ENCODE measurements at regions not wholly inside any gene's neighbourhood (a gene's known extent, or its start where the extent isn't known, plus 50 kb on each side); places are given as distances from the start of the nearest gene placed in this dataset.

DNA sequence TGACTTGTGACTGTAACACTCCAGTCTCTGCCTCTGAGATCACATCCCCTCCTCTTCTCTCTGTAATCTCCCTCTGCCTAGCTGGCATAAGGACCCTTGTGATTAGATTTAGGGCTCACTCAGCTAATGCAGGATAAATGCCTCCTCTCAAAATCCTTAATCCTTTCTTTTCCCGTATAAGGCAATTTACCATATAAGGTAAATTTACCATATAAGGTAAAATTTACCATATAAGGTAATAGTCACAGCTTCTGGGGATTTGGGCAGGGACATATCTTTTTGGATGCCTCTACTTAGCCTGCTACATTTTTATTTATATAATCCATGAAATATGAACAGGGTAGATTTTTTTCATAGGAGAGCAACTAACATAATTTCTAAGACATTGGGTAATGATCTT lies 318.0 kb upstream of the PUM3 start:
- no peak for DNase-seq
- in situ Hi-C loops (cut with MboI; ENCODE audit: low pct_unique_long_range_greater_than_20kb, low sequenced_read_pairs), result no loop called here

GRCh38 chr9:3157011-3157410 lies 313.1 kb upstream of the PUM3 start:
- in situ Hi-C loops (cut with MboI; ENCODE audit: low pct_unique_long_range_greater_than_20kb, low sequenced_read_pairs), result no loop called here
- DNase-seq, result no peak

DNA sequence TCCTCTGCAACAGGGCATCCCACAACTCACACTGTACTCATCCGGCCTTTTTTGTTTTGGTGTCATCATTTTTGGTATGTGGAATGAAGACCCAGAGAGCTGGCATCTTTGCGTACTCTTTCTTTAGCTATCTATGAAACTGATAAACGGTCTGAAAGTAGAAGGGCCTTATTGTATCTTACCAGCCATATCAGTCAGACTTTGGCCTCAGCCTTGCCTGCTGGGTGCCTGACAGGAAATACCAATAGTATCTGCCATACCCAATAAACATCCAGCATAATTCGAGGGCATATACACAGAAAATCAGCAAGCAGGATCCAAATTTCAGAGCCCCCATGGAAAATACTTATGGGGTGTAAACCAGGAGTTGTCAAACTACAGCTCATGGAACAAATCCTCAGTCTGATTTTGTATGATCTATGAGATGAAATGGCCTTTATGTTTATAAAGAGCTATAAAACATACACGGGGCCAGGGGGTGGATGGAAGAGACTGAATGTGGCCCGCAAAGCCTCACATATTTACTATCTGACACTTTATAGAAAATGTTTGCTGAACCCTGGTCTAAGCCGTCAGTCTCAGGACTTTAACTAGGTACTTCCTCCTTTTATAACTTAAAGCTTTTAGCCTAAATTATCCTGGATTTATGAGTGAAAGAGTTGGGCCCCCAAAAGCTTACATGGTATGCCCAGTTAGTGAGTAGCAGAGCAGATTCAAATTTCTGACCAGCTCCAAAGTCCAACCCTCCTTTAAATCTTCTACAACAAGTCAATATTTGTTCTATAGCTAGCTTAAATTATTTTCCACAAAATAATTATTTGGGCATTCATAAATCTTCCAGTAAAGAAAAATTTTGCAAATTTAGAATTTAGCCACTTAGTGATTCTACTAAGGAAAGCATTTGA lies 308.0 kb upstream of the PUM3 start:
- in situ Hi-C loops (cut with MboI; ENCODE audit: low pct_unique_long_range_greater_than_20kb, low sequenced_read_pairs), result no loop called here
- no peak for DNase-seq

- in situ Hi-C loops (cut with MboI; ENCODE audit: low pct_unique_long_range_greater_than_20kb, low sequenced_read_pairs), result no loop called here
- DNase-seq, result no peak
These were observed 306.2 kb upstream of the PUM3 start for GRCh38 chr9:3150074-3150473.

DNA sequence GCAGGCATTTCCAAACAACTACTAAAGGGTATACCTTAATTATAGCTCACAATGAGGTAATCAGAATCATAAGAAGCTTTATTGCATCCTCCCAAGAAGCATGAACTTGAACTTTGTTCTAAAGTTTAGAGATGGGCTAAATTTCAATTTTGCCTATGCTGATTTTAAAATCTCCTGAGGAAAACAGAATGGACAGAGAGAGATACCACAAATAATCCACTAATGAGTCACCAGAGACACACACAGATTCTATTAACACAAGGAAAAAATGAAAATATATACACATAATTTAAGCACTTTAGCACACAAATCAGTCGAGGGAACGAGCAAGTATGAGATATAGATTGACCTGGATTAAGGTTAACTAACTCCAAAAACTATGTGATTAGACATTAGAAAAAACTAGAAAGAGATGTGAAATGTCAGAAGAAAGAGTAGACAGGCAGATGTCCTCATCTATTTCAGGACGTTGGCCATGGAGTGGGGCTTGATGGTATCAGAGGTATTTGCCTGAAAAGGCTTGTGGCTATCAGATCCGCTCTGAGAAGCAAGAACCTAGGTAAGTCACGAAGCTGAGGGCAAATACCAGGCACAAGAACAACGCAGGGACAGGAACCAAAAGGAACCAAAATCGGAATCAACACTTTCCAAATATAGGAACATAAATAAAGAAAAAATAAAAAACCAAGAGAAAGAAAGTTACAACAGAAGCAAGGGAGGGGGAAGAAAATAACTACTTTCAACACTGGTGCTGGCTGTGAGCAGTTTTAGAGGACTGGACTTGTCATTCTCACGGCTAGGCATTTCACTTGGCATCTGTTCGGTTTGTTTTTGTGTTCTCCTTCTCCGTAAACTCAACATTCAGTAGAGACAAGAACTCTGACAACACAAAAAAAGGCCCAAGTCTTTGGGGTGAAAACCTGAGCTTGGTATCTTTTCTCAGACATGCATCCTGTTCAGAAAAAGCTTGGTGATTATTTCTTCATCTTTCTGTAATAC lies 294.6 kb upstream of the PUM3 start:
- no peak for DNase-seq
- in situ Hi-C loops (cut with MboI; ENCODE audit: low pct_unique_long_range_greater_than_20kb, low sequenced_read_pairs), result no loop called here

GRCh38 chr9:3137347-3137695 lies 293.4 kb upstream of the PUM3 start:
- in situ Hi-C loops (cut with MboI; ENCODE audit: low pct_unique_long_range_greater_than_20kb, low sequenced_read_pairs), result no loop called here
- DNase-seq, result no peak

DNA sequence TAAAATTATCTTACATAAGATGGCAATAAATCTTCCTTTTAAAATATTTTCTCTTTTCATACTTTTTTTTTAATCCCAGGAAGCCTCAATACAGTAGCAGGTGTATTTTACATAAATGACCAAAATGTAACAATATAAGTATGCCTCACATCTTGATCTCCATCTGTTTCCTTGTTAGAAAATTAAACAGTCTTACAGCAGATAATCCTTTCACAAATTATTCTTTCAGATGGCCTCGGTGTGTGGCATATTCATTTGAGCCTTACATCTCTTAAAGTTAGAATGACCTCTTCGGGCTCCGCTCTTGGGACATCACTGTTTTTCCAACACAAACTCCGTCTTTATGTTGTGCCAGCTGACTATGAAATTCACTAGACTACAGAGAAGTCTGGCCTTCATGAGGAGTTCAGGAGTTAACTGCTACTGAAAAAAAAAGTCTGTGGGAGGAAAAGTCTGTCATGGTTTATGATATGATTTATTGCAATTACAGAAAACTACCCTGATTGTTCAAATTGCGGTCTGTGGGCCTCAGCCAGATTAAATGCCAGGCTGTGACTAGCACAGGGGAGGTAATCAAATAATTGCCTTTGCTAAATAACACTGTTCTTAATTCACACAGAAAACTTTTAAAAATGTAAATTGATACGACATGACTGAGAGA lies 292.9 kb upstream of the PUM3 start:
- DNase-seq, result no peak

GRCh38 chr9:3136230-3136629 lies 292.3 kb upstream of the PUM3 start:
- no peak for DNase-seq
- in situ Hi-C loops (cut with MboI; ENCODE audit: low pct_unique_long_range_greater_than_20kb, low sequenced_read_pairs), result no loop called here

More for the DNA sequence above, 292.9 kb upstream of the PUM3 start:
- in situ Hi-C loops (cut with MboI; ENCODE audit: low pct_unique_long_range_greater_than_20kb, low sequenced_read_pairs), result no loop called here

- no peak for DNase-seq
- in situ Hi-C loops (cut with MboI; ENCODE audit: low pct_unique_long_range_greater_than_20kb, low sequenced_read_pairs), result no loop called here
These were observed 283.7 kb upstream of the PUM3 start for GRCh38 chr9:3127564-3127963.

- DNase-seq, result no peak
- in situ Hi-C loops (cut with MboI; ENCODE audit: low pct_unique_long_range_greater_than_20kb, low sequenced_read_pairs), result no loop called here
These were observed 281.9 kb upstream of the PUM3 start for GRCh38 chr9:3125602-3126405.

- in situ Hi-C loops (cut with MboI; ENCODE audit: low pct_unique_long_range_greater_than_20kb, low sequenced_read_pairs), result no loop called here
- DNase-seq, result no peak
These were observed 280.1 kb upstream of the PUM3 start for GRCh38 chr9:3124001-3124400.

GRCh38 chr9:3118081-3118480 lies 274.2 kb upstream of the PUM3 start:
- in situ Hi-C loops (cut with MboI; ENCODE audit: low pct_unique_long_range_greater_than_20kb, low sequenced_read_pairs), result no loop called here
- DNase-seq, result no peak

DNA sequence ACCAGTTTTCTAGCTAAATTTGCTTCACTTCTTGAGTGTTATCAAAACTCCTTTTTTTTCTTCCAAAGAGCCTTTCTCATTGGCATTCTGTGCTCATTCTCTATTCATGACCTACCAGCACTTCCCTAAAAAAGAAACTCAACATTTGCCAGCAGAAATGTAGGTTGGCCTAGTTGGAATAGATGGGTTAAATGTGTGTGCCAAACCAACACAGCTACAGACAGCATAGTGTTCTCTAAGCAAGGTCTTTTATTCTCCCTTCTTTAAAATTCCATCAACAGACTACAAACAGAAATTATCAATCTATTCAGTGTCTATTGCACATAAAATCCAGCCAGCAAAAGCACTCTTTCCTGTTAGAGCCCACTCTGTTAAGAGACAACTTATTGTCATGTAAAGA lies 255.8 kb upstream of the PUM3 start:
- in situ Hi-C loops (cut with MboI; ENCODE audit: low pct_unique_long_range_greater_than_20kb, low sequenced_read_pairs), result no loop called here
- no peak for DNase-seq

GRCh38 chr9:3088219-3088618 lies 244.3 kb upstream of the PUM3 start:
- no peak for DNase-seq
- in situ Hi-C loops (cut with MboI; ENCODE audit: low pct_unique_long_range_greater_than_20kb, low sequenced_read_pairs), result no loop called here

- in situ Hi-C loops (cut with MboI; ENCODE audit: low pct_unique_long_range_greater_than_20kb, low sequenced_read_pairs), result no loop called here
- no peak for DNase-seq
These were observed 243.8 kb upstream of the PUM3 start for GRCh38 chr9:3087697-3088096.

GRCh38 chr9:3080951-3081350 lies 237.1 kb upstream of the PUM3 start:
- DNase-seq, result no peak
- in situ Hi-C loops (cut with MboI; ENCODE audit: low pct_unique_long_range_greater_than_20kb, low sequenced_read_pairs), result no loop called here

DNA sequence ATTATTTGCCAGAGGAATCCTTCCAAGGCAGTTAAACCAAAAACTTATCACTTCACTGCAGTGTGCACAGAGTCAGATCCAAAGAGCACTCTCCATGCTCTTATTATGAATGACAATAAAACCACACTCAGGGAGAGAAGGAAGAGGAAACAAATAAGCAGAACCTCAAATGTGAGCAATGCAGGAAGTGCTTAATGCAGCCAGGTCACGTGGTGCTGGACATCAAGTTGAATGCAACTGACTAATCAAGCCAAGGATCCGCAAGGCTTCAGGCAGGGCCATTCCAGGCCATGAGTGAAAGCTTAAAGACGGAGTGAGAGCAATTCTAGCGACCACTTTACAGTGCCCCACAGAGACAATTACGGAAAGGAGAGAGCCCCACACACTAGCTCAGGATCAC lies 230.4 kb upstream of the PUM3 start:
- in situ Hi-C loops (cut with MboI; ENCODE audit: low pct_unique_long_range_greater_than_20kb, low sequenced_read_pairs), result no loop called here

GRCh38 chr9:3066591-3066990 lies 222.7 kb upstream of the PUM3 start:
- no peak for DNase-seq
- in situ Hi-C loops (cut with MboI; ENCODE audit: low pct_unique_long_range_greater_than_20kb, low sequenced_read_pairs), result no loop called here

More for the DNA sequence above, 230.4 kb upstream of the PUM3 start:
- DNase-seq, result peak; percentile 14
